Astrocyte (in vitro differentiated cells and primary cell): ENCODE measurements at regions not wholly inside any gene's neighbourhood (a gene's known extent, or its start where the extent isn't known, plus 50 kb on each side); places are given as distances from the start of the nearest gene placed in this dataset.

Experiments used
- DNase-seq: peaks from one replicate; pipeline ENCODE4 v3.0.0-alpha.2; 2010; ENCODE audit warnings: low read depth
- FAIRE-seq: peaks from 2 replicates; lab custom pipeline; 2011; peaks lifted over from hg19 to GRCh38; lab: Jason Lieb, UNC
- H2AFZ ChIP-seq: 2 replicates; pipeline ENCODE4 v1.6.0; 2012; ENCODE audit warnings: low read depth, low read length, inconsistent platforms
- H3K27ac ChIP-seq: 2 replicates; pipeline ENCODE4 v1.5.1; 2011; ENCODE audit warnings: low read depth, low read length, inconsistent platforms
- H3K27me3 ChIP-seq: 2 replicates; pipeline ENCODE4 v1.6.0; 2011; ENCODE audit warnings: low read length, inconsistent platforms; ENCODE audit not compliant: insufficient read depth
- H3K36me3 ChIP-seq: 2 replicates; pipeline ENCODE4 v1.5.1; 2011; ENCODE audit warnings: low read length, inconsistent platforms; ENCODE audit not compliant: insufficient read depth
- H3K4me1 ChIP-seq: 2 replicates; pipeline ENCODE4 v1.5.1; 2011; ENCODE audit warnings: low read length, inconsistent platforms; ENCODE audit not compliant: insufficient read depth
- H3K4me2 ChIP-seq: 2 replicates; pipeline ENCODE4 v1.6.0; 2012; ENCODE audit warnings: low read length, inconsistent platforms
- H3K4me3 ChIP-seq: 2 replicates; pipeline ENCODE4 v1.5.1; 2011; ENCODE audit warnings: low read depth, mild to moderate bottlenecking, low read length, inconsistent platforms; ENCODE audit not compliant: insufficient read depth
- H3K79me2 ChIP-seq: 2 replicates; pipeline ENCODE4 v1.6.0; 2012; ENCODE audit warnings: mild to moderate bottlenecking, low read length, inconsistent platforms; ENCODE audit not compliant: insufficient read depth
- H3K9ac ChIP-seq: 2 replicates; pipeline ENCODE4 v1.6.0; 2012; ENCODE audit warnings: mild to moderate bottlenecking, low read length, inconsistent platforms
- H3K9me3 ChIP-seq: 2 replicates; pipeline ENCODE4 v1.5.1; 2012; ENCODE audit warnings: low read depth, mild to moderate bottlenecking, low read length, inconsistent platforms; ENCODE audit not compliant: insufficient read depth
- H4K20me1 ChIP-seq: 2 replicates; pipeline ENCODE4 v1.6.0; 2012; ENCODE audit warnings: low read length, inconsistent platforms; ENCODE audit not compliant: insufficient read depth
- H3K27ac Mint-ChIP-seq: one replicate; pipeline ENCODE4 v1.8.0; 2021; ENCODE audit warnings: mild to moderate bottlenecking, mixed read lengths; ENCODE audit not compliant: unreplicated experiment
- H3K27me3 Mint-ChIP-seq: one replicate; pipeline ENCODE4 v1.8.0; 2021; ENCODE audit warnings: low read depth, mixed read lengths; ENCODE audit not compliant: unreplicated experiment
- H3K36me3 Mint-ChIP-seq: one replicate; pipeline ENCODE4 v1.8.0; 2021; ENCODE audit warnings: low read depth, mixed read lengths; ENCODE audit not compliant: unreplicated experiment
- H3K4me1 Mint-ChIP-seq: one replicate; pipeline ENCODE4 v1.8.0; 2021; ENCODE audit warnings: low read depth, mixed read lengths; ENCODE audit not compliant: unreplicated experiment
- H3K4me3 Mint-ChIP-seq: one replicate; pipeline ENCODE4 v1.8.0; 2021; ENCODE audit warnings: mild to moderate bottlenecking, moderate library complexity, mixed read lengths; ENCODE audit not compliant: unreplicated experiment
- H3K9me3 Mint-ChIP-seq: one replicate; pipeline ENCODE4 v1.8.0; 2021; ENCODE audit warnings: mild to moderate bottlenecking, mixed read lengths; ENCODE audit not compliant: unreplicated experiment
- EZH2 ChIP-seq: IDR thresholded peaks from 2 replicates; pipeline ENCODE4 v1.6.1; 2012; ENCODE audit warnings: mild to moderate bottlenecking, low read length, inconsistent platforms; ENCODE audit not compliant: insufficient read depth
- TF ChIP-seq, protein P1 (sequence below): IDR thresholded peaks from 2 replicates; pipeline ENCODE4 v1.5.1; 2011; ENCODE audit warnings: low read depth, mild to moderate bottlenecking, inconsistent platforms, low read length, moderate library complexity; ENCODE audit not compliant: insufficient read depth

DNA sequence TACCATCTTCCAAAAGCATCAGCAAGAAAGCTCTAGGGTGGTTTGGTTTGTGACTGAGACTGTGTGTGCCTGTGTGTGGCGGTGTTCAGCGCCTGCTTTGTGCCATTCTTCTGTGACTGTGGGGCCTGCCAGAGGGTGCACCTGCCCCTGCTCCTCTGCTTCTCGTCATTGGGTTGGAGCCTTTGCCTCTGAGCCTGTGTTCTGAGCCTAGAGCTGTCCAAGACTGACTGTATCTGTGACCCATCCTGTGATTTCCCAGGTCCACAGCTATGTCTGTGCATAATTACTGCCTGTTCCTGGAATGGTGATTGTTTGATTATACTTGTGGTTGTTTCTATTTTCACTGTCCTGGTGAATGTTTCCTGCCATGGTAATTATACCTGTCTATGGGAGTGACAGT lies 57.1 kb upstream of the KLHL29 start:
- Mint-ChIP-seq H3K4me3 (no peak overlapping the region), H3K36me3 (no peaks in the 10 kb centered on the region), H3K27ac (no peak overlapping the region), H3K4me1 (no peaks in the 10 kb centered on the region), H3K9me3 (peaks cover 3% of the 10 kb centered on the region), H3K27me3 (peaks cover 62% of the 10 kb centered on the region)
- H3K79me2 ChIP-seq = no peaks in the 10 kb centered on the region
- H3K4me2 ChIP-seq = no peak overlapping the region
- no peaks in the 10 kb centered on the region for H3K4me1 ChIP-seq
- H3K36me3 ChIP-seq = no peaks in the 10 kb centered on the region
- H3K27me3 ChIP-seq = no peaks in the 10 kb centered on the region
- H3K4me3 ChIP-seq = no peak overlapping the region
- no peaks in the 10 kb centered on the region for H3K9me3 ChIP-seq
- no peak overlapping the region for H2AFZ ChIP-seq
- no peaks in the 10 kb centered on the region for H4K20me1 ChIP-seq
- H3K9ac ChIP-seq = no peak overlapping the region
- FAIRE-seq = no peak
- DNase-seq = no peak
- no peak overlapping the region for H3K27ac ChIP-seq
- TF ChIP-seq EZH2 = no peak
- TF ChIP-seq, protein P1, sequence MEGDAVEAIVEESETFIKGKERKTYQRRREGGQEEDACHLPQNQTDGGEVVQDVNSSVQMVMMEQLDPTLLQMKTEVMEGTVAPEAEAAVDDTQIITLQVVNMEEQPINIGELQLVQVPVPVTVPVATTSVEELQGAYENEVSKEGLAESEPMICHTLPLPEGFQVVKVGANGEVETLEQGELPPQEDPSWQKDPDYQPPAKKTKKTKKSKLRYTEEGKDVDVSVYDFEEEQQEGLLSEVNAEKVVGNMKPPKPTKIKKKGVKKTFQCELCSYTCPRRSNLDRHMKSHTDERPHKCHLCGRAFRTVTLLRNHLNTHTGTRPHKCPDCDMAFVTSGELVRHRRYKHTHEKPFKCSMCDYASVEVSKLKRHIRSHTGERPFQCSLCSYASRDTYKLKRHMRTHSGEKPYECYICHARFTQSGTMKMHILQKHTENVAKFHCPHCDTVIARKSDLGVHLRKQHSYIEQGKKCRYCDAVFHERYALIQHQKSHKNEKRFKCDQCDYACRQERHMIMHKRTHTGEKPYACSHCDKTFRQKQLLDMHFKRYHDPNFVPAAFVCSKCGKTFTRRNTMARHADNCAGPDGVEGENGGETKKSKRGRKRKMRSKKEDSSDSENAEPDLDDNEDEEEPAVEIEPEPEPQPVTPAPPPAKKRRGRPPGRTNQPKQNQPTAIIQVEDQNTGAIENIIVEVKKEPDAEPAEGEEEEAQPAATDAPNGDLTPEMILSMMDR = no peak

DNA sequence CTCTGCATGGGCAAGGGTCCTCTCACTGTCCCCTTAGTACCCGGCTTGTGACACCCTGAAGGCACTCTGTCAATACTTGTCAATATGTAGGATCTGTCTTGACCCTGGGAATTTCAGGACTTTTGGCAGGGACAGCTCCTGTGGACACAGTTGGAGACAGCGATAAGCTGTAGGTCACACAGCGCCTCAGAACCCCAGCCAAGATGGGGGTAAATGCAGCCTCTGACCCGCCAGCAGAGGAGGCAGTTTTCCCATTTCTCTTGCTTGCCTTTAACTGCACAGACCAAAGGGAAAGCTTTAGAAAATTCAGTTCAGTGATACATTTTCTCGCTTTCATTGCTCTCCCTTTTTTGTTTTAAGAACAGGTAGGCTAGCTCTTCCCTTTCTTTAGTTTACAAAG lies 54.8 kb upstream of the KLHL29 start:
- Mint-ChIP-seq H3K4me3 (no peak overlapping the region), H3K36me3 (no peaks in the 10 kb centered on the region), H3K27me3 (peaks cover 74% of the 10 kb centered on the region), H3K9me3 (no peaks in the 10 kb centered on the region), H3K27ac (no peak overlapping the region), H3K4me1 (no peaks in the 10 kb centered on the region)
- Histone ChIP-seq H2AFZ (no peak overlapping the region), H3K27ac (no peak overlapping the region), H3K27me3 (peaks cover 4% of the 10 kb centered on the region), H3K4me2 (no peak overlapping the region), H3K79me2 (no peaks in the 10 kb centered on the region), H3K36me3 (no peaks in the 10 kb centered on the region), H4K20me1 (no peaks in the 10 kb centered on the region), H3K4me3 (no peak overlapping the region), H3K9me3 (no peaks in the 10 kb centered on the region), H3K9ac (no peak overlapping the region), H3K4me1 (no peaks in the 10 kb centered on the region)
- TF ChIP-seq, protein P1 = no peak
- TF ChIP-seq EZH2 = no peak
- DNase-seq (no peak), FAIRE-seq (no peak)
